GM18868 (cell line): ENCODE measurements at regions not wholly inside any gene's neighbourhood (a gene's known extent, or its start where the extent isn't known, plus 50 kb on each side); places are given as distances from the start of the nearest gene placed in this dataset.
"Not testable (repeated sequence)": the region's sequence is repeated elsewhere in the genome, so short reads cannot be mapped to it uniquely, and the experiment has no call there.

Experiments
- ATAC-seq: cut with Tn5 transposase; IDR thresholded peaks from one replicate; pipeline ENCODE4 v1.9.1; 2021; ENCODE audit warnings: mild to moderate bottlenecking, moderate library complexity; ENCODE audit not compliant: unreplicated experiment

GRCh38 chr2:187775196-187775595 lies 221.0 kb upstream of the TFPI start:
- ATAC-seq: no peak

GRCh38 chr2:187775651-187776050 lies 221.4 kb upstream of the TFPI start:
- no peak for ATAC-seq

- no peak for ATAC-seq
These were observed 228.1 kb upstream of the TFPI start for GRCh38 chr2:187782301-187782700.

GRCh38 chr2:187783446-187783845 lies 229.2 kb upstream of the TFPI start:
- no peak for ATAC-seq

- ATAC-seq: not testable (repeated sequence)
These were observed 229.9 kb upstream of the TFPI start for GRCh38 chr2:187784138-187784537.

- no peak for ATAC-seq
These were observed 245.4 kb upstream of the TFPI start for GRCh38 chr2:187799601-187800000.

GRCh38 chr2:187803816-187804215 lies 249.6 kb upstream of the TFPI start:
- no peak for ATAC-seq

- ATAC-seq: no peak
These were observed 260.9 kb upstream of the TFPI start for GRCh38 chr2:187815113-187815512.

GRCh38 chr2:187819624-187820023 lies 265.4 kb upstream of the TFPI start:
- ATAC-seq: no peak

GRCh38 chr2:187825108-187825507 lies 270.9 kb upstream of the TFPI start:
- ATAC-seq: no peak

GRCh38 chr2:187826023-187826422 lies 271.8 kb upstream of the TFPI start:
- ATAC-seq: no peak

GRCh38 chr2:187834787-187835186 lies 280.6 kb upstream of the TFPI start:
- ATAC-seq: no peak

GRCh38 chr2:187838690-187839089 lies 284.5 kb upstream of the TFPI start:
- no peak for ATAC-seq

GRCh38 chr2:187842315-187842714 lies 288.1 kb upstream of the TFPI start:
- ATAC-seq: no peak

GRCh38 chr2:187842978-187843847 lies 289.0 kb upstream of the TFPI start:
- ATAC-seq: peak; percentile 80

GRCh38 chr2:187847245-187848208 lies 293.3 kb upstream of the TFPI start:
- no peak for ATAC-seq

- ATAC-seq: no peak
These were observed 297.8 kb upstream of the TFPI start for GRCh38 chr2:187851955-187852561.

GRCh38 chr2:187853381-187853791 lies 299.2 kb upstream of the TFPI start:
- ATAC-seq: no peak

GRCh38 chr2:187854801-187855200 lies 300.6 kb upstream of the TFPI start:
- no peak for ATAC-seq

GRCh38 chr2:187855689-187856088 lies 301.5 kb upstream of the TFPI start:
- no peak for ATAC-seq

- no peak for ATAC-seq
These were observed 303.6 kb upstream of the TFPI start for GRCh38 chr2:187857826-187858225.
